GM23248 (cell line): ENCODE measurements at regions not wholly inside any gene's neighbourhood (a gene's known extent, or its start where the extent isn't known, plus 50 kb on each side); places are given as distances from the start of the nearest gene placed in this dataset.

ENCODE experiments used
- EZH2 ChIP-seq: fragments of 200-600 bp; sonication (generic); IDR thresholded peaks from 2 replicates; pipeline ENCODE4 v1.6.1; 2018; ENCODE audit warnings: antibody characterized with exemption, mild to moderate bottlenecking; ENCODE audit not compliant: insufficient read depth, poor library complexity, severe bottlenecking
- EZH2phosphoT487 ChIP-seq: fragments of 200-600 bp; sonication (generic); IDR thresholded peaks from 2 replicates; pipeline ENCODE4 v1.6.1; 2018; ENCODE audit warnings: antibody characterized with exemption, moderate library complexity, mild to moderate bottlenecking, low read depth; ENCODE audit not compliant: insufficient read depth

GRCh38 chr2:54402350-54402749 lies 53.8 kb upstream of the SPTBN1 start:
- TF ChIP-seq EZH2phosphoT487 (no peak), EZH2 (no peak)
